Stimulated activated CD8-positive, alpha-beta memory T cell treated with anti-CD3 and anti-CD28 coated beads, Interleukin-15, amount 100 ng/mL, for 48 hours (primary cell): ENCODE measurements at regions not wholly inside any gene's neighbourhood (a gene's known extent, or its start where the extent isn't known, plus 50 kb on each side); places are given as distances from the start of the nearest gene placed in this dataset.
"Not testable (repeated sequence)": the region's sequence is repeated elsewhere in the genome, so short reads cannot be mapped to it uniquely, and the experiment has no call there.

Experiments
- DNase-seq, 2 donors: peaks; one replicate each; pipeline ENCODE4 v3.0.0-alpha.2; 2020; ENCODE audit warnings: low read depth in 2 of 2

DNA sequence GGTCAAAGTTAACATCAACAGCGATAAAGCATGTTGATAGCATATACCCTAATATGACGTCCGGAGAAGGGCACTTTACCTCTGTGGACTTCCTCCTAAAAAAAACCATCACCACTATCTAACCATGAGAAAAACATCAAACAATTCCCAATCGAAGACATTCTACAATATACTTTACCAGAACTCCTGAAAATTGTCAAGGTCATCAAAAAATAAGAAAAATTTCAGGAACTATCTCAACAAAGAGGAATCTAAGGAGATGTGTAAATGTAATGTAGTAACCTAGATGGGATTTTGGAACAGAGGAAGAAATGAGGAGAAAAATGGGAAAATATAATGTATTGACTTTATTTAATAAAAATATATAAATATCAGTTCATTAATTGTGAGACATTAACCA is 1026.8 kb upstream of the MIR17HG start:
- DNase-seq, result no peak

DNA sequence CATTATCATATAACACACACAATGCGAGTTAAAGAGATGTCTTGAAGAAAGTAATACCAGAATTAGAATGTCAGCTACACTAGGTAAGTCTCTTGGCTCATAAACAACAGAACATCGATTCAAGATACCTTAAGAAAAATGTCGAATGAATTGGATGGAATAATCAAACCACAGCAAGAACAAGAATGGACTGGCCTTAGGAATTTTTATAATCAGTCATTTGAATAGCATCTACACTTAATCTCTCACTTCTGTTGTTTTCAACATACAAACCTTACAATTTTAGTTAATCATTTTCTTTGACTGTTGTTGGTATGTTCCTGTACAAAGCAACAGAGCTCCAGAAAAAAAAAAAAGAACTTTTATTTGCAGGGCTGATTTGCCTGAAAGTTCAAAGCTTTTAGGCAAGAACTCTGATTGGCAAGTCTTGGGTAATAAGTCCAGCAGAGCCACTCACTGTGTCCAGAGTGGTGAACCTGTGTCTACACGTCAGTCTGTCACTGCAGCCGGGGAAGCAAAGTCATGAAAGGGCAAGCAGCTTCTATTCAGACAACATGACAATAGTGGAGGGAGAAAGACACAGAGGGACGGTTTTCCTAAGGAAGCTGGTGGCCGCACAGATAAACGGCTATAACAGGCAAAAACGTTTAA is 1026.1 kb upstream of the MIR17HG start:
- DNase-seq, result no peak

DNA sequence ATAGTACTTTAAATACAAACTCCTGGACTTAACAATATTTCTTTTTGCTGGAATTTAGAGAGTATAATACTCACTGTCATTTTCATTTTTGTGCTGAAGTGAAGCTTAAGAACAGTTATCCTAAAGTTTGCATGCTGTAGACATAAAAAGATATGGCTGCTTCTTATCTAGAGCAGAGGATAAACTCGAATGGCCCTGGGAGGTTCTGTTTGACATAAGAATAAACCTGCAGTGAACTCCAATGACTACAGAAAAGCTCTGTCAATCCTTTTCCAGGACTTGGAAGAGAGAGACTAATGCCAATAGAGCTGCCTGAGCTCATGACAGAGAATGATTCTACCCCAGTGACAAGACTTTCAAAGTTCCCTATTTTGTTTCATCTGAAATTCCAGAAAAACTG is 1017.8 kb upstream of the MIR17HG start:
- DNase-seq, result no peak

DNA sequence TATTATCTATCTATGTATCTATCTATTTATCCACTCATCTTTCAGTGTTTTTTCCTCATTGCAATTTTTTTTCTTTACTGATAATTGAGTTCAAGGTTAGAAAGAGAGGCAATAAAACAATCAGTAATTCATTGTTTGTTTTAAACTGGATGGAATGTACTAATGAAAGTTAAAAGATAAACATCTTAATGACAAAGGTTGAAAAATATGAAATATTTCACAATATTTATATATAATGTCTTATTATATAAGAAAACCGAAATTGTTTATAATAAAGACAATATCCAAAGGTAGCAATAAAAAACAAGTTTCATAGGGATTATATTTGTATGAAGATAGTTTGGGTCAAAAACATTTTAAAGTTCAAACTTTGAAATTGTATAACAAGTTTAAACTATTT is 1015.5 kb upstream of the MIR17HG start:
- no peak for DNase-seq

DNA sequence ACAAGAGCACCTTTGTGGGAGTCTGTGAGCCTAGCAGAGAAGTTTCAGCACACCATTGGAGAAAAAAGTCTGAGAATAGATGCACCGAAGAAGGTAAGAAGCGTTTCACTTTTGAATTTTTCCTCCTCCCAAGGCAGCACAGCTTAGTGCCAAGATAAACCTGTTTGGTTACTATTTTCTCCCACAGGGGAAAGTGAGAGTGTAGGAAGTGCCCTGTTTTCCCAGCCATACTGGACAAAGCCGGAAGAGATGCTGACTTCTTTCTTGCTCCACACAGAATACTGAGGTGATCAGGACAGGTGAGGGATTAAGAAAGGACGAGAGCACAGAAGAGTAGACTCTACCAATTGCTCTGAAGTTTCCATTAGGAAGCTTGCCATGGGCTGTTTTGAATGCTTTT is 1011.0 kb upstream of the MIR17HG start:
- no peak for DNase-seq

DNA sequence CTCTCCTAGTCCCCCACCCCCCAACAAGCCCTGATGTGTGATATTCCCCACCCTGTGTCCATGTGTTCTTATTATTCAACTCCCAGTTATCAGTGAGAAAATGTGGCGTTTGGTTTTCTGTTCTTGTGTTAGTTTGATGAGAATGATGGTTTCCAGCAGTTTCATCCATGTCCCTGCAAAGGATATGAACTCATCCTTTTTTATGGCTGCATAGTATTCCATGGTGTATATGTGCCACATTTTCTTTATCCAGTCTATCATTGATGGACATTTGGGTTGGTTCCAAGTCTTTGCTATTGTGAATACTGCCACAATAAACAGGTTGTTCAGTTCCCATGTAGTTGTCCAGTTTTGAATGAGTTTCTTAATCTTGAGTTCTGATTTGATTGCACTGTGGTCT is 1006.1 kb upstream of the MIR17HG start:
- DNase-seq, result not testable (repeated sequence)

DNA sequence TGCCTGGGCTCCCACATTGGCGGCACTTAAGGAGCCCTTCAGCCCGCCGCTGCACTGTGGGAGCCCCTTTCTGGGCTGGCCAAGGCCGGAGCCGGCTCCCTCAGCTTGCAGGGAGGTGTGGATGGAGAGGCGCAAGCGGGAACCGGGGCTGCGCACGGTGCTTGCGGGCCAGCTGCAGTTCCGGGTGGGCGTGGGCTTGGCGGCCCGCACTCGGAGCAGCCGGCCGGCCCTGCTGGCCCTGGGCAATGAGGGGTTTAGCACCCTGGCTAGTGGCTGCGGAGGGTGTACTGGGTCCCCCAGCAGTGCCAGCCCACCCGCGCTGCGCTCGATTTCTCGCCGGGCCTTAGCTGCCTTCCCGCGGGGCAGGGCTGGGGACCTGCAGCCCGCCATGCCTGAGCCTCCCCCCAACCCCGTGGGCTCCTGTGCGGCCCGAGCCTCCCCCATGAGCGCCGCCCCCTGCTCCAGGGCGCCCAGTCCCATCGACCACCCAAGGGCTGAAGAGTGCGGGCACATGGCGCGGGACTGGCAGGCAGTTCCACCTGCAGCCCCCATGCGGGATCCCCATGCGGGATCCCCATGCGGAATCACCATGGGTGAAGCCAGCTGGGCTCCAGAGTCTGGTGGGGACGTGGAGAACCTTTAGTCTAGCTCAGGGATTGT is 998.9 kb upstream of the MIR17HG start:
- not testable (repeated sequence) for DNase-seq

DNA sequence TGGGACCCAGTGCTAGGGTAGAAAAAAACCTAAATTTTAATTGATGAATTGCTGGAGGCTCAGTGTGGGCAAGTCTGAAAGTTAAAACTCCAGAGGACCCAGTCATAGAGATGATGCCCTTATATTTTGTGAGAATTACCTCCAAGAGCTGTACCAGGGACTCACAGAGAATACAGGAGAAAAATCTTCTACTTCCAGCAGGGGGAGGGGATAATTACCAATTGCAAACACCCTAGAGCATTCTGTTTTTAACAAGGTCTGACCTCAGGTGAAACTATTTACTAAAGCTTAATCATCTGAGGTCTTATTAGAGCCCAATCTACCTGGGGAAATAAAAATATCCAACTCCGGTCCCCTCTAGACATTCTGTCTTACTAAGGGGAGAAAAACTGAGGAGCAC is 994.7 kb upstream of the MIR17HG start:
- DNase-seq, result no peak

DNA sequence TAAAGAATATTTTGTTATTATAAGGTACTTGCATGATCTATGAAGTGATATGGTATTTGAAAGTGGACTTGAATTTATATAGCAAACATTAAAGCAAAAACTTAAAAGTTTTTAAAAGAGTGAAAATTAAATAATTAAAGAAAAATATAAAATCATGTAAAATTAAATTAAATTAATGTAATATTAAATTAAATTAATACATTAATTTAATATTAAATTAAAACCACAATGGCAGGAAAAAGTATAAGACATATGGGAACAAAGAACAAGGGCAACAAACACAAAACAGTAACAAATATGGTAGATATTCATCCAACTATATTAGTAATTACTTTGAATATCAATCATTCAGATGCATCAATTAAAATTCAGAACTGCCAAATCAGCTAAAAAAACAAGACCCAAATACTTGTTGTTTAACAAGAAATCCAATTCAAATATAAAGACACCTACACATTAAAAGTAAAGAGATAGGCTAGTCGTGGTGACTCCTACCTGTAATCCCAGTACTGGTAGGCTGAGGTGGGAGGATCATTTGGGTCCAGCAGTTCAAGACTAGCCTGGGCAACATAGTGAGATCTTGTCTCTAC is 992.2 kb upstream of the MIR17HG start:
- no peak for DNase-seq

DNA sequence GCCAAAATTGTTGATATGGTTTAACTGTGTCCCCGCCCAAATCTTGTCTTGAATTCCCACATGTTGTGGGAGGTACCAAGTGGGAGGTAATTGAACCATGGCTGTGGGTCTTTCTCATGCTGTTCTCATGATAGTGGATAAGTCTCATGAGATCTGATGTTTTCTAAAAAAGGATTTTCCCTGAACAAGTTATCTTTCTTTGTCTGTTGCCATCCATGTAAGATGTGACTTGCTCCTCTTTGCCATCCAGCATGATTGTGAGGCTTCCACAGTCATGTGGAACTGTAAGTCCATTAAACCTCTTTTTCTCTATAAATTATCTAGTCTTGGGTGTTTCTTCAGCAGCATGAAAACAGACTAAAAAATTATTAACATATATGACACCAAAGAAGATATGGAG is 986.7 kb upstream of the MIR17HG start:
- no peak for DNase-seq

DNA sequence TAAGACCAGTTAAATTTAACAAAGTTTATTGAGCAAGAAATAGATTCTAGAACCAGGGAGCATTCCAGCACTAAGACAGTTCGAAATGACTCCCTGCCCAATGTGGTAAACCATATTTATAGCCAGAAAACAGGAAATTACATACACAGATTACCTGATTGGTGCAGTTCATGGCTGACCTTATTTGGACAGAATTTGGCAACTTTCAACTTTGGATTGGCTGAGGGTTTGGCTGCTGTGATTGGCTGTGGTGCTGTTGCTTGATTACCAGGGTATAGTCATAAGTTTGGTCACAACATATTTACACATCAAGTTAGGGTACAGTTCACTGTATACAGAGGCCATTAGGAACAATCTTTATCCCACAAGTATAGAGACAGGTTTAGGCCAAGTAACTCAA is 984.8 kb upstream of the MIR17HG start:
- DNase-seq, result no peak

DNA sequence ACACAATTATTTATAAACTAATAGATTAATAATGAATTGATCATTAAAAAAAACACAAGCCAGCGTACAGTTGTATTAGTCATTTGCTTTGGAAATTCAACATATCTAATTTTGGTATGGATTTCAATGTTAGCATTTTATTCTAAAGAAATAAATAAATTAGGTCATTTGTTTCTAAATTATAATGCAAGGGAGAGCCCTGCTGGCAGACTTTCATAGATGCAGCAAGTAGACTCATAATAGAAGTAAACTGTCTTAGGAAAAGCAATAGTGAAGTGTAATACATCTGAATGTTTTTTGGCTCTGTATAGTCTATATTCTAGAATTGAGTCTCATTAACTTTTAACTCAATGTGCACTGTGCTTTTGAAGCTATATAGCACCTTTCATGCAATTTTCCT is 982.4 kb upstream of the MIR17HG start:
- no peak for DNase-seq

DNA sequence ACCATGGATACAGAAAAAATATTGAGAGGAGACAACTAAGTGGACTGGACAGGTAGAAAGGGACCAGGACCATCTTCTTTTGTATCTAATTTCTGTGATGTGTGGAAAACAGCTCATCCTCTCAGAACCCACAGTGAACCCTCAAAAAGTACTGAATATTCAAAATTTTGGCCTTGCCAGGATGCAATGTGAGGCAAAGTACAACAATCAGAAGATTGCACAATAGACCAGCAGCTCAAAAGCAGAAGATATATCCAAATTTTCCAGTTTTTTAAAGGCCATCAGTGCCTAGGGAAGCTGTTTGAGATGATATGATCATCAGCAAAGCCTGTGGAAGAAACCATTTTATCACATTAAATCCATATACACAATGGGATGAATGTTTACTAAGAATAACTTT is 973.3 kb upstream of the MIR17HG start:
- no peak for DNase-seq

DNA sequence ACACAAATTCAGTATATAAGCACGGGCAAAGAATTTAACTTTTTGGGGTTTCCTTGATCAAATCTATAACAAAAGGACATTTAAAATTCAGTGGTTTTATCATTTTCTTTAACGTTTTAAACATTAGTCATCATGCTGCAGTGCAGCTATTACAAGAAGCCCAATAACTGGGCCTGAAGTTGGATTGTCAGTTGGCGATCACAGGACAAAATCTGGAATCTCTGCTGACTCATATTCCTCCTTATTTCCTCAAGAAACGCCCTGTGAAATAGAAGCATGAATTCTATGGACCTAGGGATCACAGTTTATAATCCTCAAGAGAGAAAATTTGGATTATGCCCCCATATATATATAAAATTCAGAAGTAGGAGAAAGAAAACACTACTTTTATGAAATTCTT is 971.6 kb upstream of the MIR17HG start:
- no peak for DNase-seq

DNA sequence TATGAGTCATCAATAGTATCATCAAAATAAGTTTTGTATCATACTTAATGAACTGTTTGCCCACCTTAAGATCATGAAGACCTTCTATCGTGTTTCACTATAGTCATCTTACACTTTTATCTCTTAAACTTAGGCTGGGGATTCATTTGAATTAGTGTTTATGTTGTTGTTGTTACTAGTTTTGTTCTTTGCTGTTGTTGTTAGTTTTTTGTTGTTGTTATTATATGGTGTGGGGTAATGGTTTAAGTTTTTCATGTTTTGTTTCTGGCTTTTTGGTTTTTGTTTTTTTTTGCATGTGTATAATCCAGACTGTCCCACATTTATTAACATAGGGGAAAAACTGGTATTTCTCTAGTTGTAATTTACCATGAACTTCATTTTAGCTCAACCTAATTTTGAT is 965.1 kb upstream of the MIR17HG start:
- DNase-seq, result no peak

DNA sequence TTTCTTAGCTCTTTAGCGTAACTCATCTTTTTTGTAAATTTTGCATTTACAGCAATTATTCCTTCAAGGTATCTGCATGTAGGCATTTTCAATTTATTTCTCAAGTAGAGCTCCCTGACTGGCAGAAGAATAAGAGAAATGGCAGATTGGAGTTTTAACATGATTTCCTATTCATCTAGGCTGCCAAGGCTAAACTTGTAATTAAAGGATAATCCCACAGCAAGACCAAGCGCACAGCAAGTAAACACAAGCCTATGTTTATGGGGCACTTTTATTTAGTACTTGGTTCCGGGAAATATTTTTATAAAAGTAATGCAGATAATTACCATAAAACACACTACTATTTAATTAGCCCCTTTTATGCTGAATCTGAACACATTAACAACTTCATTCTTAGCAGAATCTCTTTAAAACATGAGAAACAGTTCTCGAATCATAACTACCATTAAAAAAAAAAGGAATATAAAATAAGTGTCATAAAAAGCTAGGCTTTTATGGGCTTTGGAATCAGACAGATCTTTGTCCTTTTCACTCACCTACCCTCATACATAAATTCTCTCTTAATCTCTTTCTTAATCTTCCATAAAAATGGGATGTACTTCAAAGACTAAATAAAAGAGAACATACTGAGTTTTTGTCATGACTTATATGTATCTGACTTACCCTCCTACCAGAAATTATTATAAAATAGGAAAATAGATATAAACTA is 961.6 kb upstream of the MIR17HG start:
- no peak for DNase-seq

DNA sequence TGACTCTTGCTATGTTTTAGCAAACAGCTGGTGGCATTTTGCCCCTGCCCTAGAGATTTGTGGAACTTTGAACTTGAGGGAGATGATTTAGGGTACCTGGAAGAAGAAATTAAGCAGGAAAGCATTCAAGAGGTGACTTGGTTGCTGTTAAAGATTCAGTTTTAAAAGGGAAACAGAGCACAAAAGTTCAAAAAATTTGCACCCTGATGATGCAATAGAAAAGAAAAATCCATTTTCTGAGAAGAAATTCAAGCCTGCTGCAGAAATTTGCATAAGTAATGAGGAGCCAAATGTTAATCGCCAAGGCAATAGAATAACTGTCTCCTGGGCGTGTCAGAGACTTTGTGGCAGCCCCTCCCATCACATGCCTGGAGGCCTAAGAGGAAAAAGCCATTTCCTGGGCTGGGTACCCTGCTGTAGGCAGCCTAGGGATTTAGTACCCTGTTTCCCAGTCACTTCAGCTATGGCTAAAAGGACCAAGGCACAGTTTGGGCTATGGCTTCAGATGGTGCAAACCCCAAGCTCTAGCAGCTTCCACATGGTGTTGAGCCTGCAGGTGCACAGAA is 958.5 kb upstream of the MIR17HG start:
- no peak for DNase-seq

DNA sequence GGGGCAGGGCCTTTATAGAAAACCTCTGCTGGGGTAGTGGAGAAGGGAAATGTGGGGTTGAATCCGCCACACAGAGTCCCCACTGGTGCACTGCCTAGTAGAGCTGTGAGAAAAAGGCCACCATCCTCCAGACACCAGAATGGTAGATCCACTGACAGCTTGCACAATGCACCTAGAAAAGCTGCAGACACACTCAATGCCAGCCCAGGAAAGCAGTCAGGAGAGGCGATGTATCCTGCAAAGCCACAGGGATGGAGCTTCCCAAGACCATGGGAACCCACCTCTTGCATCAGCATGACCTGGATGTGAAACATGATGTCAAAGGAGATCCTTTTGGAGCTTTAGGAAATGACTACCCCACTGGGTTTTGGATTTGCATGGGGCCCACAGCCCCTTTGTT is 958.0 kb upstream of the MIR17HG start:
- DNase-seq, result no peak

DNA sequence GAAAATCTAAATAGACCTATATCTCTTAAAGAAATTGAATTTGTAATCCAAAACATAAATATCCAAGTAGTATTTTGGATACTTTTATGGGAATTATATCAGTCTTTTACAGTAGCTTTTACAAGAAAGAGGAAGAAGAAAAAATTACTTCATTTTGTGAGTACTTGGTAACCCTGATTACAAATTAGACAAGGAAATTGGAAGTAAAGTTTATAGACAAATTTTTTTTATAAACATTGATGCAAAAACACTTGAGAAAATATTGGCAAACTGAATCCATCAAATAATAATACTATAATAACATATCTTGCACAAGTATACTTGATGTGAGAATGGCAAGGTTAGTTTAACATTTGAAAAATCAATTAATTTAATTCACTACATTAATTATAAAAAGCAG is 954.1 kb upstream of the MIR17HG start:
- no peak for DNase-seq

DNA sequence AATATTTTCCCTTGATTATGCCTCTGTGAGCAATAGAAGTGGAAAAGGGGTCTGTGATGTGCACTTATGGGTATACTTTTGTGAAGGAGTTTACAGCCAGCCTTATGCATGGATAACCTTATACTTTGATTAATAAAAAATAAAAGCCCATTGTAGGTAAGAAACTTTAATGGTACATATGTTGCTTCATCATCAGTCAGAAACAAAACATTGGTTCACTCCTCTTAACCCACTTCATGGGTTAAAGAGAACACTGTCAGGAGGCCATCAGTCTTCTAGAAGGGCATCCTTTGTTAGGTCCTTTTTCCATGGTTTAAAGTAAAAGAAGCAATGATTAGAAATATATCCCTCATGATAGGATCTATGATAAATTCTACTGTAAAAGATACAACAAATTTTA is 952.1 kb upstream of the MIR17HG start:
- DNase-seq, result no peak

DNA sequence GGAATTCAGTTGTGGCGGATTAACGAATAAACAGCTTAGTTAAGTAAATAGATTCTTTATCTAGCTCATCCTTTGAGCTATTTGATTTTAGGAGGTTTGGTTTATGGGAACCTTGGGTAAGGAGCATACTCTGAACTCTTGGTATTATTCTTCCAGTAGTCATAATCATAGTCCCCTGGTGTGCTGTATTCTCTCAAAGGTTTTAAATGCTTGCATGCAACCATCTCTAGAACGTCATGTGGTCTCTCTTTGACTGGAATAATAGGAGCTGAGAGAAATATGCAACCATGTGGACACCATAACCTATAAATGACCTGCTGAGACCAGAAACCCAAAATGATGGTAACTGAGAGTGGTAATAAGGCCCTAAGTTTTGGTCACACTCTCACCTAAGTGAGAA is 951.6 kb upstream of the MIR17HG start:
- DNase-seq, result no peak

DNA sequence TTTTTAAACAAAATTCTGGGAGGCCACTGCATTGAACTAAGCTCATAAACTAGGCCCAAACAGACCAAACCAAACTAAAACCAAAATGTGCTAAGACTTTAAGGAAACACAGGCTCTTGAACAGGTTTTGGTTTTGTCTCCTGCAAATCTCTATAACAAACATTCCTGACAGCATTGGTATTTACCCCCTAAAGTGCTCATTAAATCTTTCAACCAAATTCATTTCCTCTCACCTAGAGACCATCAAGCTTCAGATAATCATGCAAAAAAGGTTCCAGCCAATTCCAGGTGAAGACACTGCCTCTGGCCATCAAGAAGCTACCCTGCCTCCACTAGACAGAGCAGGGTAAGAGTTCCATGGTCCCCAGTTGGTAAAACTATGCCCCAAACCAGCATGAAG is 951.2 kb upstream of the MIR17HG start:
- DNase-seq, result no peak

DNA sequence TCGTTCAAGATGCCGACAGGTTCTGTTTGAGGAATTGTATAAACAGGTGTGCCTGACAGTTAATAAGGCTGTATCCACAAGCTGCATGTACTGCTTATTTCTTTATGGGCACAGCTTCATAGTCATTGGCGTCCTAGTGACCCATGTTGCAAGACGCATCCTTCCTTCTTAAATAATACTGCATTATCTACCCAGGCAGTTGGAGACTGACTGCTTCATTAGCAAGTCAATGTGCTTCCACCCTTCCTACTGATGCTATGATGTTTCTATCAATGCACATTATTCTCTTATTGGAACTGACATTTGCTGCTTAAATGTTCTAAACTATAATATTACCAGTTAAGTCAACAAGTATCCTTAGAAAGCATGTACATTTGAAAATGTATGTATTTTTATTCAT is 950.0 kb upstream of the MIR17HG start:
- no peak for DNase-seq
